ENCODE measurements at regions not wholly inside any gene's neighbourhood (a gene's known extent, or its start where the extent isn't known, plus 50 kb on each side); places are given as distances from the start of the nearest gene placed in this dataset.
A peak's percentile ranks its signal among the peaks of the same experiment; 100 is the strongest.

DNA sequence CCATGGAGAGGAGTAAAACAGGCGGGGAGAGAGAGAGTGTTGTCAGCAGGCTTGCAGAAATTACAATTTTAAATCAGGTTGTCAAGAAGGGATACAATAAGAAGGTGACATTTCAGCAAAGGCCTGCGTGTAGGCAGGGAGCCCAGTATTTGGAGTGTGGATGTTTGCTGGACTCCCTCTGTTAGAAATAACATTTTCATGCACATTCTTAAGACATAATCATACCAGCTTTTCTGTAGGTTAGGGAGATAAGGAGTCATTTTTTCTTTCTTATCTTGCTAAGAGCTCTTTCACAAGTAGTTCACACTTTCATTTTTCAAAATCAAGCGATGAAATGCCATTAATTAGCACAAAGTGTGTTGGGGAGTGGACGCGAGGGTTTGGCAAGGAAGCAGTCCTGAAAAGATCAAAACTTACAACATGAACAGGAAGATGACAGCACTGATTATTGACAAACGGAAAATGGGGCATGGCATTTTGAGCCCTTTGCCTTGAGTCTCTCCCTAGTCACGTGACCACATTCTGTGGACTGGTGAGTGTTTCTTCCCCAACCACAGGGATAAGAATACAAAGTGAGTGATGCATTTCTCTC, 160.2 kb downstream of the DAD1 start:
- Histone ChIP-seq H3K27ac (ENCODE audit: low read depth in 1 of 2, low read length in 2 of 2) (peak overlapping the region; percentile 34 to 91), H3K9ac (ENCODE audit: insufficient read depth, low read length, poor library complexity, severe bottlenecking) (peak overlapping the region; percentile 4), H3K4me2 (replicated peaks; ENCODE audit: extremely low read depth, low read length, poor library complexity, severe bottlenecking) (peak overlapping the region; percentile 80), H4K20me1 (ENCODE audit: insufficient read depth, low read length) (no peaks in the 10 kb centered on the region), H3K36me3 (replicated peaks in 1 of 2; ENCODE audit: control insufficient read depth in 1 of 2, insufficient read depth in 2 of 2, low read length in 2 of 2) (no peaks in the 10 kb centered on the region), H3K4me1 (ENCODE audit: control insufficient read depth in 1 of 2, insufficient read depth in 2 of 2, low read length in 2 of 2) (peaks cover 51 to 61% of the 10 kb centered on the region in 2 donors), H2AFZ (ENCODE audit: insufficient read depth, low read depth, low read length, poor library complexity, severe bottlenecking) (peak overlapping the region; percentile 68), H3K4me3 (replicated peaks in 1 of 3; ENCODE audit: low read depth in 2 of 3, low read length in 3 of 3) (peak overlapping the region in 2 of 3 experiments; percentile 25 to 74), H3K27me3 (ENCODE audit: control insufficient read depth in 2 of 2, insufficient read depth in 2 of 2, low read length in 2 of 2) (no peaks in the 10 kb centered on the region), H3K79me2 (ENCODE audit: insufficient read depth, low read length) (peaks cover 17% of the 10 kb centered on the region), H3K9me3 (replicated peaks in 1 of 2; ENCODE audit: control insufficient read depth in 1 of 2, insufficient read depth in 1 of 2, low read length in 2 of 2) (no peaks in the 10 kb centered on the region)
- Mint-ChIP-seq H3K27ac (peak overlapping the region; percentile 84 to 94 (median 88)), H3K27me3 (ENCODE audit: low read depth in 3 of 3) (peaks cover 0 to 1% (median 0%) of the 10 kb centered on the region in 3 donors), H3K4me3 (peak overlapping the region; percentile 52 to 86), H3K9me3 (no peaks in the 10 kb centered on the region), H3K4me1 (peaks cover 67% of the 10 kb centered on the region), H3K36me3 (peaks cover 0 to 4% of the 10 kb centered on the region in 2 donors)
- WGBS (ENCODE audit: insufficient coverage) = 0% methylated on average over 3 of the region's 7 CpGs
- intact Hi-C loops (cut with micrococcal nuclease) = no loop called here
- peak; percentile 50 to 65 (median 61) for DNase-seq
- no peak for TF ChIP-seq CTCF (IDR thresholded peaks at IDR 0.05)

DNA sequence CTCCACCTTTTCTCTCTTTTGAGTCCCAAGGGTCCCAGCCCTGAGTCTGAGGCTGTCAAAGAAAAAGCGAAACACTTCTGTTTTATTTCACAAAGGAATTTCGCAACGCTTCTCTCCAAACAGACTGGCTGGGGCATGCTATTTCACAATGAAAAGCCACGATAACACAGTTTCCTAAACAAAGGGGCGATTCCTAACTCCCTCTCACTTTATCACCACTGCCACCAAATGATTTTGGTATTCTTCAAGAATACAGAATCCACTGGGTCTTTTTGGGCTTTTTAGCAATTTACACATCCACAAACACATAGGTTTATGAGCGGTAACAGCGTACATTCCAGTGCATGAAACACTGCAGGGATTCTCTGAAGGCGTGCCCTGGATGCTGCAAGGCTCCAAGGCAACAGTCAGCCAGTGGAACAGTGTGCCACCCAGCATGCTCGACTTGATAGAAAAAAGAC, 161.2 kb downstream of the DAD1 start:
- Mint-ChIP-seq H3K4me3 (peak overlapping the region; percentile 68 to 92), H3K36me3 (peaks cover 0 to 4% of the 10 kb centered on the region in 2 donors), H3K4me1 (peaks cover 64% of the 10 kb centered on the region), H3K27ac (peak overlapping the region; percentile 84 to 94 (median 92)), H3K27me3 (ENCODE audit: low read depth in 3 of 3) (peaks cover 0 to 1% (median 0%) of the 10 kb centered on the region in 3 donors), H3K9me3 (no peaks in the 10 kb centered on the region)
- Histone ChIP-seq H3K9ac (ENCODE audit: insufficient read depth, low read length, poor library complexity, severe bottlenecking) (peak overlapping the region; percentile 61), H3K27ac (ENCODE audit: low read depth in 1 of 2, low read length in 2 of 2) (peak overlapping the region; percentile 77 to 91), H3K4me3 (replicated peaks in 1 of 3; ENCODE audit: low read depth in 2 of 3, low read length in 3 of 3) (peak overlapping the region; percentile 22 to 74 (median 66)), H3K36me3 (replicated peaks in 1 of 2; ENCODE audit: control insufficient read depth in 1 of 2, insufficient read depth in 2 of 2, low read length in 2 of 2) (no peaks in the 10 kb centered on the region), H3K79me2 (ENCODE audit: insufficient read depth, low read length) (peaks cover 17% of the 10 kb centered on the region), H3K4me2 (replicated peaks; ENCODE audit: extremely low read depth, low read length, poor library complexity, severe bottlenecking) (peak overlapping the region; percentile 80), H3K4me1 (ENCODE audit: control insufficient read depth in 1 of 2, insufficient read depth in 2 of 2, low read length in 2 of 2) (peaks cover 46 to 56% of the 10 kb centered on the region in 2 donors), H3K27me3 (ENCODE audit: control insufficient read depth in 2 of 2, insufficient read depth in 2 of 2, low read length in 2 of 2) (no peaks in the 10 kb centered on the region), H2AFZ (ENCODE audit: insufficient read depth, low read depth, low read length, poor library complexity, severe bottlenecking) (peak overlapping the region; percentile 86), H4K20me1 (ENCODE audit: insufficient read depth, low read length) (no peaks in the 10 kb centered on the region), H3K9me3 (replicated peaks in 1 of 2; ENCODE audit: control insufficient read depth in 1 of 2, insufficient read depth in 1 of 2, low read length in 2 of 2) (no peaks in the 10 kb centered on the region)
- intact Hi-C loops (cut with micrococcal nuclease) = no loop called here
- no peak for TF ChIP-seq CTCF (IDR thresholded peaks at IDR 0.05)
- WGBS (ENCODE audit: insufficient coverage) = 6% methylated on average over 8 of the region's 9 CpGs
- peak; percentile 63 to 87 (median 71) for DNase-seq

Data from CD14-positive monocyte (primary cell).